ENCODE measurements at regions not wholly inside any gene's neighbourhood (a gene's known extent, or its start where the extent isn't known, plus 50 kb on each side); places are given as distances from the start of the nearest gene placed in this dataset.

DNA sequence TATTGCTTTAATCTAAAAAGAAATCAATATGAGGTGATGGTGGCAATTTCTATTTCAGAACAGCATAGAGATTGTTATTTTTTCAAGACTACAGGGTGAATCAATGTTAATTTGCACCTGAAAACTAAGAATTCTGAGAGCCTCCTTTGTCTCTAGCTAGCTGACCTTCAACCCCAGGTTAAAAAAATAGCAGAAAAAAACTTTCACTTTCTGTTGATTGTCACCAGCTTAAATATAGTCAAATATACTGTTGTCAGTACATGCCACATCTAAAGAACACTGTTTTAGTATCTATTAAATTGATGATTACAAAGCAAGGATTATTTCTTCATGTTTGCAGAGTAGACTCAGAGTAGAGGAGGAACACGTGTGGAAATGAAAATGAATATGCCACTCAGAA is 1371.4 kb downstream of the MAT2B start:
- in situ Hi-C loops (cut with MboI; ENCODE audit: low pct_unique_long_range_greater_than_20kb, low sequenced_read_pairs, unreplicated experiment), result no loop called here
- no peak for DNase-seq (ENCODE audit: low spot score)
- TF ChIP-seq, protein P1, sequence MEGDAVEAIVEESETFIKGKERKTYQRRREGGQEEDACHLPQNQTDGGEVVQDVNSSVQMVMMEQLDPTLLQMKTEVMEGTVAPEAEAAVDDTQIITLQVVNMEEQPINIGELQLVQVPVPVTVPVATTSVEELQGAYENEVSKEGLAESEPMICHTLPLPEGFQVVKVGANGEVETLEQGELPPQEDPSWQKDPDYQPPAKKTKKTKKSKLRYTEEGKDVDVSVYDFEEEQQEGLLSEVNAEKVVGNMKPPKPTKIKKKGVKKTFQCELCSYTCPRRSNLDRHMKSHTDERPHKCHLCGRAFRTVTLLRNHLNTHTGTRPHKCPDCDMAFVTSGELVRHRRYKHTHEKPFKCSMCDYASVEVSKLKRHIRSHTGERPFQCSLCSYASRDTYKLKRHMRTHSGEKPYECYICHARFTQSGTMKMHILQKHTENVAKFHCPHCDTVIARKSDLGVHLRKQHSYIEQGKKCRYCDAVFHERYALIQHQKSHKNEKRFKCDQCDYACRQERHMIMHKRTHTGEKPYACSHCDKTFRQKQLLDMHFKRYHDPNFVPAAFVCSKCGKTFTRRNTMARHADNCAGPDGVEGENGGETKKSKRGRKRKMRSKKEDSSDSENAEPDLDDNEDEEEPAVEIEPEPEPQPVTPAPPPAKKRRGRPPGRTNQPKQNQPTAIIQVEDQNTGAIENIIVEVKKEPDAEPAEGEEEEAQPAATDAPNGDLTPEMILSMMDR (IDR thresholded peaks at IDR 0.05; ENCODE audit: extremely low read depth, insufficient read depth, missing control alignments), result no peak

DNA sequence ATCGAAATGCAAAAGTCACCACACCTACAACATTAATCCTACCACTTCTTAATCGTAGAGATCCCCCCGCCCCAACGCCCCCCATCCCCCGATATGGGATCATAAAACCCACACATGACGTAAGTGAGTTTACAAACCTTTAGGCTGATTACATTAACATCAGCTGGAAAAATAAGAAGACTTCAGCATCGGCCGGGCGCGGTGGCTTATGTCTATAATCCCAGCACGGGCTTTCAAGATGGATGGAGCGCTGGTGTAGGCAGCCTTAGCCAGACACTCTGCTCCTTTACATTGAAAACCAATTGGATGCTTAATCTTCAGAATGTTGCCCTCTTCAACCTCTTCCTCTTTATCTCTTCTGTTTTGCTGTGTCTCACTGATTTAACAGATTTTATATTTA is 1376.0 kb downstream of the MAT2B start:
- no peak for DNase-seq (ENCODE audit: low spot score)
- TF ChIP-seq, protein P1 (IDR thresholded peaks at IDR 0.05; ENCODE audit: extremely low read depth, insufficient read depth, missing control alignments), result no peak
- in situ Hi-C loops (cut with MboI; ENCODE audit: low pct_unique_long_range_greater_than_20kb, low sequenced_read_pairs, unreplicated experiment), result no loop called here

DNA sequence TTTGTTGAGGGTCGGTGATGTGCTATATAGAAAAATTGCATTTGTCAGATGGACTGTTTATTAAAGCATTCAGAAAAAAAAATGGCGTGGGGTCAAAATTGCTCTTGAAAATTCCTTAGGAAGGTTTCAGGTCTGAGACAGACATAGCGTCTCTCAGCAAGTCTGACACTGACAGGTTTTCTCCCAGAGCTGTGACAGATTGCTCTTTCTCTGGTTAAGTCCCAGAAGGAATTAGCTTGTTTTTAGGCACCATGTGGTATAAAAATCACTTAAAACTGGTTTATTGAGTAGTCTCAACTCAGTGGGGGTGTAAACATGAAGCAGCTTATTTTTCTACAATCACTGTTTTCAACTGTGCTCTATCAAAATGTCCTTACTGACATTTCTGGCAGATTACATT is 1379.8 kb downstream of the MAT2B start:
- in situ Hi-C loops (cut with MboI; ENCODE audit: low pct_unique_long_range_greater_than_20kb, low sequenced_read_pairs, unreplicated experiment), result no loop called here
- TF ChIP-seq, protein P1 (IDR thresholded peaks at IDR 0.05; ENCODE audit: extremely low read depth, insufficient read depth, missing control alignments), result no peak
- DNase-seq (ENCODE audit: low spot score), result no peak

DNA sequence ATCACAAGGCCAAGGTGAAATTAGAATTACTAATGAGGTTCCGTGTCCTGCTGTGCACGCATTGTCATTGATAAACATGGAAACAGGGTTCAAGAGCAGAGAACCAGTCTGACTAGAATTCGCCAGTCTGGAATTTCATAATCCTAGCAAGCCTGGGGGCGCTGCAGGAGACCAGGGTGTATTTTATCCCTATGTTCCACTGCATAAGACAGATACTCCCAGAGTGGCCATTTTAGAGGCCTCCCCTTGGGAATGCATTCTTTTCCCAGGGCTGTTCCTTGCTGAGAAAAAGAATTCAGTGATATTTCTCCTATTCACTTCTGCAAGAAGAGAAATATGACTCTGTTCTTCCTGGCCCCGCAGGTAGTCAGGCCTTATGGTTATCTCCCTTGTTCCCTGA is 1387.7 kb downstream of the MAT2B start:
- in situ Hi-C loops (cut with MboI; ENCODE audit: low pct_unique_long_range_greater_than_20kb, low sequenced_read_pairs, unreplicated experiment), result no loop called here
- no peak for DNase-seq (ENCODE audit: low spot score)
- TF ChIP-seq, protein P1 (IDR thresholded peaks at IDR 0.05; ENCODE audit: extremely low read depth, insufficient read depth, missing control alignments), result no peak

DNA sequence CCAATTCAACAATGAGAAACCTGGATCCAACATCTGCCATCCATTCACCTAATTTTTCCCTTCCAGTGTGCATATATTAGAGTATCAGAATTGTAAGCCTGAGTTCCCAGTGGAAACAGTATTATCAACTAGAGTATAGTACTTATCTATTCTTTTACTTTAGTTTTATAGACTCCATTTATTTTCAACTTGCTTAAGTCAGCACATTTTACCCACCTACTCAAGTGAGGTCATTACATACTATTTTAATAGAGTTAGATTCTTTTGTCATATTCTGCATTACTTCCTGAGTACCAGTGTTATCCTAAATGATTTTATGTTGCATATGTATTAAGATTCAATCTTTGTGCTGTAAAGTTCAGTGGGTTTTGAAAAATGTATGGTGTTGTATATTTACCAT is 1393.3 kb downstream of the MAT2B start:
- in situ Hi-C loops (cut with MboI; ENCODE audit: low pct_unique_long_range_greater_than_20kb, low sequenced_read_pairs, unreplicated experiment), result no loop called here
- no peak for DNase-seq (ENCODE audit: low spot score)

DNA sequence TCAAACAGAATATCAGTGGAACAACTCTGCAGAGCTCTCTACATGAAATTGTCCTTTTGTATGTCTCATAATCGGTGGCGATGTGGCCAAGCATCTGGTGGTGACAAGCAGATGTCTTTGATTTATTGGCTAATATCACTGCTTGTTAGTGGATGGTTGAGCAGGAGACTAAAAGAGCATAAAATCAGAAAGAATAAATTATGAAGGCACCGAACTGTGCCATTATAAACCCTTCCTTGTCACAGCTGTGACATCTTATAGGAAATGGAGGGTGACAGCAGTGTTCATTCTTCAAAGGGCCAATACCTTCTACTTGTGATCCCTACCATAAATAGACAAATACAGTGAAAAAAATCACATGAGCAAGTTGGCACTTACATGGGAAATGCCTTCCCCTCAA is 1404.3 kb downstream of the MAT2B start:
- in situ Hi-C loops (cut with MboI; ENCODE audit: low pct_unique_long_range_greater_than_20kb, low sequenced_read_pairs, unreplicated experiment), result no loop called here
- TF ChIP-seq, protein P1 (IDR thresholded peaks at IDR 0.05; ENCODE audit: extremely low read depth, insufficient read depth, missing control alignments), result no peak

More for the DNA sequence above, 1393.3 kb downstream of the MAT2B start:
- TF ChIP-seq, protein P1 (IDR thresholded peaks at IDR 0.05; ENCODE audit: extremely low read depth, insufficient read depth, missing control alignments), result no peak

DNA sequence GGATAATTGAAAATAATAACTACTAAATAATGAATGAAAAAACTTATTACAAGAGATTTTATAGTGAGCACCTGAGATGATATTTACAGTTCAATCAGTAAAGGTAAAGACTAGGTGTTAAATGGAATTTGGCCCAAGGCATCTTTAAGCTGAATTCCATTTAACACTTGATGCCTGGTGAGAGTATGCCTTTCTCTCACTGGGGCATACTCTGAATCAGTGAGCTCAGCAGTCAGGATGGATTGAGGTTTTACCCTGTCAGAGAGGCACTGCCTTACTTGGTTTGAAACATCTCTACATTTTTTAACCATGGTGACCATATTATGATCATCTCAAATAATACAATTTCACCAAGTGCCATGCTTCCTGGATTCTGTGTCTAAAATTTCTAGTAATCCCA is 1416.3 kb downstream of the MAT2B start:
- in situ Hi-C loops (cut with MboI; ENCODE audit: low pct_unique_long_range_greater_than_20kb, low sequenced_read_pairs, unreplicated experiment), result no loop called here
- no peak for DNase-seq (ENCODE audit: low spot score)

More for the DNA sequence above, 1404.3 kb downstream of the MAT2B start:
- DNase-seq (ENCODE audit: low spot score), result no peak

More for the DNA sequence above, 1416.3 kb downstream of the MAT2B start:
- TF ChIP-seq, protein P1 (IDR thresholded peaks at IDR 0.05; ENCODE audit: extremely low read depth, insufficient read depth, missing control alignments), result no peak
